Mesendoderm (in vitro differentiated cells): ENCODE measurements at regions not wholly inside any gene's neighbourhood (a gene's known extent, or its start where the extent isn't known, plus 50 kb on each side); places are given as distances from the start of the nearest gene placed in this dataset.

ENCODE experiments used
- DNase-seq: peaks from one replicate; pipeline ENCODE4 v3.0.0; 2013
- H2AK5ac ChIP-seq: 2 replicates; pipeline ENCODE4 v1.6.1; 2013; ENCODE audit warnings: low read length, inconsistent platforms
- H2BK120ac ChIP-seq: 2 replicates; pipeline ENCODE4 v1.6.1; 2013; ENCODE audit warnings: low read depth, mild to moderate bottlenecking, low read length, moderate library complexity, mixed read lengths
- H2BK15ac ChIP-seq: replicated peaks from 2 replicates; pipeline ENCODE4 v1.6.1; 2013; ENCODE audit warnings: low read depth, mild to moderate bottlenecking, moderate library complexity
- H2BK5ac ChIP-seq: 2 replicates; pipeline ENCODE4 v1.6.1; 2013; ENCODE audit warnings: low read length, inconsistent platforms
- H3K18ac ChIP-seq: 2 replicates; pipeline ENCODE4 v1.6.1; 2013; ENCODE audit warnings: mild to moderate bottlenecking, low read length, mixed read lengths
- H3K23ac ChIP-seq: one replicate; pipeline ENCODE4 v1.6.1; 2013; ENCODE audit warnings: low read length
- H3K27ac ChIP-seq: 2 replicates; pipeline ENCODE4 v1.5.1; 2013; ENCODE audit warnings: low read depth, mild to moderate bottlenecking, inconsistent platforms, low read length, moderate library complexity
- H3K27me3 ChIP-seq: 2 replicates; pipeline ENCODE4 v1.6.1; 2013; ENCODE audit warnings: low read length, control low read depth, mild to moderate bottlenecking, inconsistent platforms; ENCODE audit not compliant: insufficient read depth, poor library complexity
- H3K36me3 ChIP-seq: 2 replicates; pipeline ENCODE4 v1.6.1; 2013; ENCODE audit warnings: low read length, inconsistent platforms; ENCODE audit not compliant: control insufficient read depth, insufficient read depth
- H3K4ac ChIP-seq: one replicate; pipeline ENCODE4 v1.6.1; 2013; ENCODE audit warnings: low read depth, mild to moderate bottlenecking, low read length, moderate library complexity
- H3K4me1 ChIP-seq: 2 replicates; pipeline ENCODE4 v1.6.1; 2013; ENCODE audit warnings: low read depth, low read length, inconsistent platforms; ENCODE audit not compliant: control insufficient read depth
- H3K4me2 ChIP-seq: 2 replicates; pipeline ENCODE4 v1.6.1; 2013; ENCODE audit warnings: low read length
- H3K4me3 ChIP-seq: 2 replicates; pipeline ENCODE4 v1.5.1; 2013; ENCODE audit warnings: mild to moderate bottlenecking, low read length
- H3K56ac ChIP-seq: one replicate; pipeline ENCODE4 v1.6.1; 2013; ENCODE audit warnings: low read length
- H3K79me1 ChIP-seq: 2 replicates; pipeline ENCODE4 v1.6.1; 2013; ENCODE audit warnings: low read length, inconsistent platforms
- H3K79me2 ChIP-seq: 2 replicates; pipeline ENCODE4 v1.6.1; 2013; ENCODE audit warnings: mild to moderate bottlenecking, low read length; ENCODE audit not compliant: control insufficient read depth, insufficient read depth
- H3K9ac ChIP-seq: 2 replicates; pipeline ENCODE4 v1.6.1; 2013; ENCODE audit warnings: low read length, inconsistent platforms
- H4K5ac ChIP-seq: one replicate; pipeline ENCODE4 v1.6.1; 2013; ENCODE audit warnings: low read length
- H4K8ac ChIP-seq: one replicate; pipeline ENCODE4 v1.6.1; 2013; ENCODE audit warnings: low read depth, mild to moderate bottlenecking, control low read depth, low read length, moderate library complexity
- WGBS: extraction: QIAGEN DNeasy Blood & Tissue Kit; methylation state at CpG from one replicate; pipeline ENCODE4 v1.1.7; 2013; ENCODE audit warnings: low lambda C conversion rate, missing lambda C conversion rate; ENCODE audit not compliant: insufficient coverage; ENCODE audit errors: extremely low coverage; 5-methylcytosine and 5-hydroxymethylcytosine counted together

GRCh38 chr16:56106527-56106926 lies 84.8 kb upstream of the GNAO1 start:
- no peak for DNase-seq
- Histone ChIP-seq H4K8ac (no peak overlapping the region), H3K27me3 (no peaks in the 10 kb centered on the region), H3K4me2 (no peak overlapping the region), H3K4me1 (peaks cover 4% of the 10 kb centered on the region), H3K27ac (no peak overlapping the region), H3K36me3 (no peaks in the 10 kb centered on the region), H3K79me1 (no peaks in the 10 kb centered on the region), H2BK5ac (no peak overlapping the region), H3K4me3 (no peak overlapping the region), H3K23ac (no peak overlapping the region), H3K79me2 (no peaks in the 10 kb centered on the region), H2AK5ac (no peak overlapping the region), H2BK15ac (no peak overlapping the region), H3K56ac (no peak overlapping the region), H3K18ac (no peak overlapping the region), H3K9ac (no peak overlapping the region), H2BK120ac (no peak overlapping the region), H3K4ac (no peak overlapping the region), H4K5ac (no peak overlapping the region)
- WGBS = no CpG with 5 or more reads among the region's 6 CpGs

DNA sequence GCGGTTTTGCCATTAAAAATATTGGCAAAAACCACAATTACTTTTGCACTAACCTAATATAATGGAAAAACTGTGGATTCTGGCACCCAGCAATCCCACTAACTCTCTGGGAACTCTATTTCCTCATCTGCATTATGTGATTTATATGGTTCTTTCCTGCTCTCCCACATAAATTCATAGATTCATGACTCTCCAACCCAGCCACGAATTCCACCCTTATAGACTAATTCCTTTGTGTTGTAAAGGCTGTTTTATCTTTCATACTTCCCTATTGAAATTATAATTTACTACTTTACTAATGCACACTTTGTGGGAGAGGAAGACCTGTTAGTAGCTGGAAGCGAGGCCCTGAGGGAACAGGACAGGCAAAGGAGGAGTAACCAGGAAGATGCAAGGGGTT lies 88.4 kb upstream of the GNAO1 start:
- Histone ChIP-seq H3K4me2 (no peak overlapping the region), H3K27me3 (no peaks in the 10 kb centered on the region), H3K56ac (no peak overlapping the region), H2BK120ac (no peak overlapping the region), H4K8ac (no peak overlapping the region), H3K79me1 (no peaks in the 10 kb centered on the region), H3K9ac (no peak overlapping the region), H2AK5ac (no peak overlapping the region), H3K4ac (no peak overlapping the region), H3K4me1 (peaks cover 5% of the 10 kb centered on the region), H4K5ac (no peak overlapping the region), H3K79me2 (no peaks in the 10 kb centered on the region), H3K4me3 (no peak overlapping the region), H3K23ac (no peak overlapping the region), H3K18ac (no peak overlapping the region), H2BK5ac (no peak overlapping the region), H2BK15ac (no peak overlapping the region), H3K27ac (no peak overlapping the region), H3K36me3 (no peaks in the 10 kb centered on the region)
- WGBS = no CpG with 5 or more reads among the region's 3 CpGs
- DNase-seq = no peak

- no peaks in the 10 kb centered on the region for H3K36me3 ChIP-seq
- no peak overlapping the region for H4K5ac ChIP-seq
- no peak overlapping the region for H3K27ac ChIP-seq
- no peak overlapping the region for H2BK120ac ChIP-seq
- no peak overlapping the region for H2AK5ac ChIP-seq
- H3K79me1 ChIP-seq = no peaks in the 10 kb centered on the region
- no peak overlapping the region for H3K23ac ChIP-seq
- no peak overlapping the region for H3K4me3 ChIP-seq
- H3K9ac ChIP-seq = no peak overlapping the region
- no peak overlapping the region for H2BK5ac ChIP-seq
- H3K18ac ChIP-seq = no peak overlapping the region
- peak; percentile 18 for DNase-seq
- H3K4me1 ChIP-seq = peaks cover 5% of the 10 kb centered on the region
- H3K56ac ChIP-seq = no peak overlapping the region
- H3K79me2 ChIP-seq = no peaks in the 10 kb centered on the region
- H2BK15ac ChIP-seq = no peak overlapping the region
- H3K4ac ChIP-seq = no peak overlapping the region
- WGBS = no CpG with 5 or more reads among the region's 13 CpGs
- H4K8ac ChIP-seq = no peak overlapping the region
- no peak overlapping the region for H3K4me2 ChIP-seq
- H3K27me3 ChIP-seq = no peaks in the 10 kb centered on the region
These were observed 89.1 kb upstream of the GNAO1 start for GRCh38 chr16:56102183-56102686.

GRCh38 chr16:56101480-56101879 lies 89.8 kb upstream of the GNAO1 start:
- no peak overlapping the region for H2BK5ac ChIP-seq
- H2BK120ac ChIP-seq = no peak overlapping the region
- peaks cover 5% of the 10 kb centered on the region for H3K4me1 ChIP-seq
- H3K36me3 ChIP-seq = no peaks in the 10 kb centered on the region
- no peaks in the 10 kb centered on the region for H3K79me1 ChIP-seq
- H4K5ac ChIP-seq = no peak overlapping the region
- H2AK5ac ChIP-seq = no peak overlapping the region
- H3K56ac ChIP-seq = no peak overlapping the region
- no peak overlapping the region for H3K27ac ChIP-seq
- no peak overlapping the region for H3K4me3 ChIP-seq
- H3K23ac ChIP-seq = no peak overlapping the region
- H4K8ac ChIP-seq = no peak overlapping the region
- DNase-seq = peak; percentile 21
- no peak overlapping the region for H2BK15ac ChIP-seq
- H3K18ac ChIP-seq = no peak overlapping the region
- no CpG with 5 or more reads among the region's 5 CpGs for WGBS
- H3K79me2 ChIP-seq = no peaks in the 10 kb centered on the region
- H3K4ac ChIP-seq = no peak overlapping the region
- H3K27me3 ChIP-seq = no peaks in the 10 kb centered on the region
- no peak overlapping the region for H3K9ac ChIP-seq
- H3K4me2 ChIP-seq = no peak overlapping the region

GRCh38 chr16:56097306-56097705 lies 94.0 kb upstream of the GNAO1 start:
- Histone ChIP-seq H3K4me2 (no peak overlapping the region), H2BK5ac (no peak overlapping the region), H3K4ac (no peak overlapping the region), H3K27me3 (no peaks in the 10 kb centered on the region), H3K56ac (no peak overlapping the region), H4K8ac (no peak overlapping the region), H3K36me3 (no peaks in the 10 kb centered on the region), H3K18ac (no peak overlapping the region), H3K23ac (no peak overlapping the region), H4K5ac (no peak overlapping the region), H3K79me2 (no peaks in the 10 kb centered on the region), H3K79me1 (no peaks in the 10 kb centered on the region), H2BK120ac (no peak overlapping the region), H3K4me3 (no peak overlapping the region), H3K27ac (no peak overlapping the region), H3K4me1 (peaks cover 5% of the 10 kb centered on the region), H2BK15ac (no peak overlapping the region), H3K9ac (no peak overlapping the region), H2AK5ac (no peak overlapping the region)
- no peak for DNase-seq
- no CpG with 5 or more reads among the region's 2 CpGs for WGBS

DNA sequence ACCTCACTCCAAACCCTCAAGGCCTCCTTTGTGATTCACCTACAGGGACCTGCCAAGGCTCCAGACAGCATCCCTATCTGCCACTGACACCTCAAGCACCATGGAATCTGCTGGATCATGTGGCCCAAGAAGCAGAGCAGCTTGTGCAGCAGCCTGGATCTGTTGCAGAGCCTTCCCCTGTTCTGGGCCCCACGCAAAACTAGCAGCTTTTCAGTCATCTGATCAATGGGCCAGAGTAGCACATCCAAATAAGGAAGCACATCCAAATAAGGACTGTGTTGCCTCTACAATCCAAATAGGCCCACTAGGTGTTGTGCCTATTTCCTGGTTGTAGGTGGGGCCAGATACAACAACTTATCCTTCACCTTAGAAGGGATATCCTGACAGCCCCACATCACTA lies 97.1 kb upstream of the GNAO1 start:
- Histone ChIP-seq H3K4me2 (no peak overlapping the region), H3K18ac (no peak overlapping the region), H3K27me3 (no peaks in the 10 kb centered on the region), H3K79me2 (no peaks in the 10 kb centered on the region), H3K56ac (no peak overlapping the region), H3K79me1 (no peaks in the 10 kb centered on the region), H3K23ac (no peak overlapping the region), H2BK15ac (no peak overlapping the region), H3K36me3 (no peaks in the 10 kb centered on the region), H3K27ac (no peak overlapping the region), H4K5ac (no peak overlapping the region), H3K9ac (no peak overlapping the region), H2BK5ac (no peak overlapping the region), H4K8ac (no peak overlapping the region), H2BK120ac (no peak overlapping the region), H3K4me3 (no peak overlapping the region), H3K4ac (no peak overlapping the region), H2AK5ac (no peak overlapping the region), H3K4me1 (no peaks in the 10 kb centered on the region)
- DNase-seq = peak; percentile 25
- WGBS = no CpG with 5 or more reads among the region's 1 CpG
